ENCODE measurements at regions not wholly inside any gene's neighbourhood (a gene's known extent, or its start where the extent isn't known, plus 50 kb on each side); places are given as distances from the start of the nearest gene placed in this dataset.

DNA sequence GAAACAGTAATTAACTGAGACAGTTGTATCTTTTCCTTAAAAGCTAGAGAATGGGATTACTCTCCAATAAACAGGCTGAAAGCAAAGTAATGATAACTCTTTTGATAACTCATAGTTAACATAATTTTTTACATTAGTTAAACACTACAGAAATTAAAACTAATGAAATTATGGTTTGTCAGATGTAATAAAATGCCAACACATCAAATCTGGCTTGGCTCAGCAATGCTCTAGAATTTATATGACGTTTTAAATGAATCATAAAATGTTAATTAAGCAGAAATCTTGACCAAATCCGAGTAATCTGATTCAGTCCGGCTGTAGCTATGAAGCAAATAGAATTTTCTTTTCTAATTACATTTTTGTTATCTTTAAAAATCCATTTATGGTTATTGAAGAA lies 244.2 kb upstream of the NR3C2 start:
- TF ChIP-seq TOX (CRISPR knock-in tag; IDR thresholded peaks at IDR 0.05; ENCODE audit: borderline replicate concordance): no peak
- TF ChIP-seq PATZ1 (CRISPR knock-in tag; IDR thresholded peaks at IDR 0.05; ENCODE audit: borderline replicate concordance): no peak
- TF ChIP-seq RARB (CRISPR knock-in tag; IDR thresholded peaks at IDR 0.05): no peak
- TF ChIP-seq, protein P1, sequence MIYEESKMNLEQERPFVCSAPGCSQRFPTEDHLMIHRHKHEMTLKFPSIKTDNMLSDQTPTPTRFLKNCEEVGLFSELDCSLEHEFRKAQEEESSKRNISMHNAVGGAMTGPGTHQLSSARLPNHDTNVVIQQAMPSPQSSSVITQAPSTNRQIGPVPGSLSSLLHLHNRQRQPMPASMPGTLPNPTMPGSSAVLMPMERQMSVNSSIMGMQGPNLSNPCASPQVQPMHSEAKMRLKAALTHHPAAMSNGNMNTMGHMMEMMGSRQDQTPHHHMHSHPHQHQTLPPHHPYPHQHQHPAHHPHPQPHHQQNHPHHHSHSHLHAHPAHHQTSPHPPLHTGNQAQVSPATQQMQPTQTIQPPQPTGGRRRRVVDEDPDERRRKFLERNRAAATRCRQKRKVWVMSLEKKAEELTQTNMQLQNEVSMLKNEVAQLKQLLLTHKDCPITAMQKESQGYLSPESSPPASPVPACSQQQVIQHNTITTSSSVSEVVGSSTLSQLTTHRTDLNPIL (CRISPR knock-in tag; IDR thresholded peaks at IDR 0.05; ENCODE audit: low read depth): no peak
- no peak for TF ChIP-seq GLIS3 (CRISPR knock-in tag; IDR thresholded peaks at IDR 0.05)
- TF ChIP-seq, protein P2, sequence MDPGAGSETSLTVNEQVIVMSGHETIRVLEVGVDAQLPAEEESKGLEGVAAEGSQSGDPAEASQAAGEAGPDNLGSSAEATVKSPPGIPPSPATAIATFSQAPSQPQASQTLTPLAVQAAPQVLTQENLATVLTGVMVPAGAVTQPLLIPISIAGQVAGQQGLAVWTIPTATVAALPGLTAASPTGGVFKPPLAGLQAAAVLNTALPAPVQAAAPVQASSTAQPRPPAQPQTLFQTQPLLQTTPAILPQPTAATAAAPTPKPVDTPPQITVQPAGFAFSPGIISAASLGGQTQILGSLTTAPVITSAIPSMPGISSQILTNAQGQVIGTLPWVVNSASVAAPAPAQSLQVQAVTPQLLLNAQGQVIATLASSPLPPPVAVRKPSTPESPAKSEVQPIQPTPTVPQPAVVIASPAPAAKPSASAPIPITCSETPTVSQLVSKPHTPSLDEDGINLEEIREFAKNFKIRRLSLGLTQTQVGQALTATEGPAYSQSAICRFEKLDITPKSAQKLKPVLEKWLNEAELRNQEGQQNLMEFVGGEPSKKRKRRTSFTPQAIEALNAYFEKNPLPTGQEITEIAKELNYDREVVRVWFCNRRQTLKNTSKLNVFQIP (CRISPR knock-in tag; IDR thresholded peaks at IDR 0.05; ENCODE audit: borderline replicate concordance, low read depth): no peak
- TF ChIP-seq OSR1 (CRISPR knock-in tag; IDR thresholded peaks at IDR 0.05): no peak
- TF ChIP-seq ZNF8 (CRISPR knock-in tag; IDR thresholded peaks at IDR 0.05): no peak
- TF ChIP-seq ZNF70 (CRISPR knock-in tag; IDR thresholded peaks at IDR 0.05): no peak
- no peak for TF ChIP-seq ZFP30 (CRISPR knock-in tag; IDR thresholded peaks at IDR 0.05)
- TF ChIP-seq ZNF565 (CRISPR knock-in tag; conservative IDR thresholded peaks at IDR 0.05; ENCODE audit: low read depth): no peak
- TF ChIP-seq ARNTL (CRISPR knock-in tag; IDR thresholded peaks at IDR 0.05; ENCODE audit: borderline replicate concordance, low read depth): no peak
- TF ChIP-seq, protein P3, sequence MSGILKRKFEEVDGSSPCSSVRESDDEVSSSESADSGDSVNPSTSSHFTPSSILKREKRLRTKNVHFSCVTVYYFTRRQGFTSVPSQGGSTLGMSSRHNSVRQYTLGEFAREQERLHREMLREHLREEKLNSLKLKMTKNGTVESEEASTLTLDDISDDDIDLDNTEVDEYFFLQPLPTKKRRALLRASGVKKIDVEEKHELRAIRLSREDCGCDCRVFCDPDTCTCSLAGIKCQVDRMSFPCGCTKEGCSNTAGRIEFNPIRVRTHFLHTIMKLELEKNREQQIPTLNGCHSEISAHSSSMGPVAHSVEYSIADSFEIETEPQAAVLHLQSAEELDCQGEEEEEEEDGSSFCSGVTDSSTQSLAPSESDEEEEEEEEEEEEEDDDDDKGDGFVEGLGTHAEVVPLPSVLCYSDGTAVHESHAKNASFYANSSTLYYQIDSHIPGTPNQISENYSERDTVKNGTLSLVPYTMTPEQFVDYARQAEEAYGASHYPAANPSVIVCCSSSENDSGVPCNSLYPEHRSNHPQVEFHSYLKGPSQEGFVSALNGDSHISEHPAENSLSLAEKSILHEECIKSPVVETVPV (CRISPR knock-in tag; IDR thresholded peaks at IDR 0.05): no peak
- no peak; the same call in 1 of the 2 replicates for TF ChIP-seq TCF4 (CRISPR knock-in tag; IDR thresholded peaks at IDR 0.05; ENCODE audit: borderline replicate concordance)
